OCI-LY7 (cell line): ENCODE measurements at regions not wholly inside any gene's neighbourhood (a gene's known extent, or its start where the extent isn't known, plus 50 kb on each side); places are given as distances from the start of the nearest gene placed in this dataset.

Source experiments
- BruUV-seq: library from RNA; stranded (reverse); fragments of 400-500 nt; replicated peaks from 2 replicates; lab custom pipeline; 2021; lab: Mats Ljungman, UMichigan
- CTCF ChIA-PET: fragments of 300-600 bp; sonication (Branson Sonifier 250); formaldehyde crosslinking; loops from one replicate; lab custom pipeline; 2022; ENCODE audit warnings: antibody characterized with exemption; ENCODE audit not compliant: unreplicated experiment; lab: Charles Lee
- POLR2A ChIA-PET: fragments of 300-600 bp; sonication (Branson Sonifier 250); formaldehyde crosslinking; loops from one replicate; lab custom pipeline; 2022; ENCODE audit warnings: antibody characterized with exemption; lab: Charles Lee
- DNase-seq: peaks from one replicate; pipeline ENCODE4 v3.0.0-alpha.2; 2015; ENCODE audit warnings: low spot score
- H2AFZ ChIP-seq: fragments of 200-600 bp; sonication (generic), shearing (Covaris generic); 2 replicates; pipeline ENCODE4 v1.6.1; 2014; ENCODE audit warnings: mild to moderate bottlenecking, antibody characterized with exemption, low read length, moderate library complexity
- H3K27ac ChIP-seq: fragments of 200-600 bp; sonication (generic); 2 replicates; pipeline ENCODE4 v1.5.1; 2014; ENCODE audit warnings: mixed run types, low read depth, mild to moderate bottlenecking, moderate library complexity, low read length, inconsistent platforms; ENCODE audit not compliant: poor library complexity, severe bottlenecking
- H3K36me3 ChIP-seq: fragments of 200-600 bp; sonication (generic); 2 replicates; pipeline ENCODE4 v1.6.1; 2014; ENCODE audit warnings: mild to moderate bottlenecking, antibody characterized with exemption, low read length, moderate library complexity, mixed read lengths; ENCODE audit not compliant: insufficient read depth
- H3K4me1 ChIP-seq: fragments of 200-600 bp; sonication (generic); 2 replicates; pipeline ENCODE4 v1.5.1; 2014; ENCODE audit warnings: mild to moderate bottlenecking, low read length; ENCODE audit not compliant: insufficient read depth, poor library complexity, severe bottlenecking
- H3K4me2 ChIP-seq: fragments of 200-600 bp; sonication (generic); 2 replicates; pipeline ENCODE4 v1.6.1; 2014; ENCODE audit warnings: mild to moderate bottlenecking, low read length
- H3K4me3 ChIP-seq: fragments of 200-600 bp; sonication (generic); 2 replicates; pipeline ENCODE4 v1.5.1; 2014; ENCODE audit warnings: mild to moderate bottlenecking, low read depth, low read length; ENCODE audit not compliant: poor library complexity, severe bottlenecking
- H3K79me2 ChIP-seq: fragments of 200-600 bp; sonication (generic); 2 replicates; pipeline ENCODE4 v1.6.1; 2016; ENCODE audit warnings: low read depth, mild to moderate bottlenecking, low read length, moderate library complexity, mixed read lengths; ENCODE audit not compliant: insufficient read depth
- H3K9me2 ChIP-seq: fragments of 200-600 bp; sonication (generic); 2 replicates; pipeline ENCODE4 v1.6.1; 2016; ENCODE audit warnings: mild to moderate bottlenecking, low read length, mixed read lengths; ENCODE audit not compliant: insufficient read depth
- H3K9me3 ChIP-seq: fragments of 200-600 bp; sonication (generic); 2 replicates; pipeline ENCODE4 v1.6.1; 2014; ENCODE audit warnings: mild to moderate bottlenecking, mixed run types, low read length, mixed read lengths
- H4K20me1 ChIP-seq: fragments of 200-600 bp; sonication (generic); 2 replicates; pipeline ENCODE4 v1.6.1; 2014; ENCODE audit warnings: mild to moderate bottlenecking, antibody characterized with exemption, low read length, moderate library complexity, mixed read lengths; ENCODE audit not compliant: insufficient read depth
- CTCF ChIP-seq: fragments of 200-600 bp; sonication (generic); conservative IDR thresholded peaks from 2 replicates; pipeline ENCODE4 v1.5.1; 2014; ENCODE audit warnings: mild to moderate bottlenecking, antibody characterized with exemption, low read length, moderate library complexity, mixed read lengths
- EZH2phosphoT487 ChIP-seq: fragments of 200-600 bp; sonication (generic); IDR thresholded peaks from 2 replicates; pipeline ENCODE4 v1.6.1; 2018; ENCODE audit warnings: low read depth, borderline replicate concordance, mild to moderate bottlenecking, mixed run types, antibody characterized with exemption, low read length, moderate library complexity, mixed read lengths
- intact Hi-C: fragments of 100-400 bp; cut with micrococcal nuclease; formaldehyde crosslinking; loops from one replicate; pipeline ENCODE4 v1.10.0; 2022; ENCODE audit not compliant: unreplicated experiment

DNA sequence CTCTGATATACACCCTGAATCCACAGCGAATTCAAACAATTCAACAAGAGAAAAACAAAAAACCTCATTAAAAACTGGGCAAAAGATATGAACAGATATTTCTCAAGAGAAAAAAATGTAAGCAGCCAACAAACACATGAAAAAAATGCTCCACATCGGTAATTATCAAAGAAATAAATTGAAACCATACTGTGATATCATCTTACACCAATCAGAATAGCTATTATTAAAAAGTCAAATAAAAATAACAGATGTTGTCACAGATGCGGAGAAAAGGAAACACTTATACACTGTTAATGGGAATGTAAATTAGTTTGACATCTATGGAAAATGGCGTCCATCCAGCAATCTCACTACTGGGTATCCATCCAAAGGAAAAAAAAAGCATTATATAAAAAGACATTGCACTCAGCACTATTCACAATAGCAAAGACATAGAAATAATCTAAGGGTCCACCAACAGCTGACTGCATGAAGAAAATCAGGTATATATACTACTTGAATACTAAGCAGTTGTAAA lies 1495.0 kb upstream of the PCDH20 start:
- no peak overlapping the region for H3K27ac ChIP-seq
- H3K4me2 ChIP-seq: no peak overlapping the region
- intact Hi-C loops: no loop called here
- CTCF ChIA-PET: no interaction called here
- H2AFZ ChIP-seq: no peak overlapping the region
- H3K4me1 ChIP-seq: no peaks in the 10 kb centered on the region
- TF ChIP-seq CTCF (no peak), EZH2phosphoT487 (no peak)
- H3K9me3 ChIP-seq: no peaks in the 10 kb centered on the region
- no peak overlapping the region for H3K4me3 ChIP-seq
- no peaks in the 10 kb centered on the region for H3K79me2 ChIP-seq
- H4K20me1 ChIP-seq: no peaks in the 10 kb centered on the region
- H3K9me2 ChIP-seq: no peaks in the 10 kb centered on the region
- no peaks in the 10 kb centered on the region for H3K36me3 ChIP-seq
- no peak for DNase-seq
- no TSS peak for BruUV-seq
- POLR2A ChIA-PET: interaction anchor here (0.6 to 0.8 kb wide), 2 partner anchors 43 to 191 kb away, joined by 3 read pairs; no protein-coding TSS in a partner anchor

GRCh38 chr13:62908321-62908720 lies 1492.7 kb upstream of the PCDH20 start:
- no peak overlapping the region for H3K4me2 ChIP-seq
- no peaks in the 10 kb centered on the region for H3K4me1 ChIP-seq
- H3K36me3 ChIP-seq: no peaks in the 10 kb centered on the region
- H3K4me3 ChIP-seq: no peak overlapping the region
- H3K9me3 ChIP-seq: no peaks in the 10 kb centered on the region
- H3K79me2 ChIP-seq: no peaks in the 10 kb centered on the region
- H3K27ac ChIP-seq: no peak overlapping the region
- ChIA-PET CTCF (no interaction called here), POLR2A (interaction anchor here (0.7 kb wide), 1 partner anchor 1050 kb away, joined by 3 read pairs; no protein-coding TSS in a partner anchor)
- no peak for DNase-seq
- no peaks in the 10 kb centered on the region for H4K20me1 ChIP-seq
- no peak for TF ChIP-seq CTCF
- TF ChIP-seq EZH2phosphoT487: no peak
- intact Hi-C loops: no loop called here
- H2AFZ ChIP-seq: no peak overlapping the region
- BruUV-seq: no TSS peak
- H3K9me2 ChIP-seq: no peaks in the 10 kb centered on the region

- ChIA-PET POLR2A (interaction anchor here (0.6 to 0.7 kb wide), 2 partner anchors 80 to 366 kb away, joined by 3 to 4 read pairs; no protein-coding TSS in a partner anchor), CTCF (no interaction called here)
- TF ChIP-seq CTCF (no peak), EZH2phosphoT487 (no peak)
- no TSS peak for BruUV-seq
- intact Hi-C loops: no loop called here
- H3K36me3 ChIP-seq: no peaks in the 10 kb centered on the region
- no peaks in the 10 kb centered on the region for H3K79me2 ChIP-seq
- no peak overlapping the region for H3K4me3 ChIP-seq
- H3K27ac ChIP-seq: no peak overlapping the region
- H4K20me1 ChIP-seq: no peaks in the 10 kb centered on the region
- H3K9me3 ChIP-seq: no peaks in the 10 kb centered on the region
- no peak for DNase-seq
- H3K9me2 ChIP-seq: no peaks in the 10 kb centered on the region
- H3K4me2 ChIP-seq: no peak overlapping the region
- no peak overlapping the region for H2AFZ ChIP-seq
- no peaks in the 10 kb centered on the region for H3K4me1 ChIP-seq
These were observed 1491.2 kb upstream of the PCDH20 start for GRCh38 chr13:62906896-62907295.
